Caco-2 (cell line): ENCODE measurements at regions not wholly inside any gene's neighbourhood (a gene's known extent, or its start where the extent isn't known, plus 50 kb on each side); places are given as distances from the start of the nearest gene placed in this dataset.

Experiments
- BruUV-seq: library from RNA; stranded (reverse); fragments of 400-500 nt; replicated peaks from 2 replicates; lab custom pipeline; 2021; lab: Mats Ljungman, UMichigan
- CTCF ChIA-PET: fragments of 300-600 bp; sonication (Branson Sonifier 250); formaldehyde crosslinking; loops from one replicate; lab custom pipeline; 2022; ENCODE audit warnings: antibody characterized with exemption; lab: Charles Lee
- POLR2A ChIA-PET: fragments of 300-600 bp; sonication (Branson Sonifier 250); formaldehyde crosslinking; loops from one replicate; lab custom pipeline; 2022; ENCODE audit warnings: antibody characterized with exemption; lab: Charles Lee
- DNase-seq, 2 experiments: peaks; one replicate each; pipeline versions ENCODE4 v3.0.0 to v3.0.0-alpha.2; 2020 to 2022
- H3K27me3 ChIP-seq: replicated peaks from 2 replicates; pipeline ENCODE4 v1.6.0; 2011; ENCODE audit warnings: low read length; ENCODE audit not compliant: control insufficient read depth, insufficient read depth
- H3K36me3 ChIP-seq: 2 replicates; pipeline ENCODE4 v1.5.1; 2011; ENCODE audit warnings: low read length; ENCODE audit not compliant: control insufficient read depth, insufficient read depth
- H3K4me1 ChIP-seq: fragments of 250-450 bp; sonication (Bioruptor Pico); 2 replicates; pipeline ENCODE4 v1.5.1; 2020; ENCODE audit warnings: mild to moderate bottlenecking
- H3K4me3 ChIP-seq: 2 replicates; pipeline ENCODE4 v1.5.1; 2011; ENCODE audit warnings: low read depth, mild to moderate bottlenecking, control low read depth, low read length
- H3K9me3 ChIP-seq: fragments of 250-450 bp; sonication (Bioruptor Pico); 2 replicates; pipeline ENCODE4 v1.5.1; 2020; ENCODE audit warnings: mild to moderate bottlenecking, moderate library complexity
- H3K27ac Mint-ChIP-seq: one replicate; pipeline ENCODE4 v1.8.0; 2022; ENCODE audit warnings: mixed read lengths; ENCODE audit not compliant: unreplicated experiment
- H3K27me3 Mint-ChIP-seq: one replicate; pipeline ENCODE4 v1.8.0; 2022; ENCODE audit warnings: mixed read lengths; ENCODE audit not compliant: insufficient read depth, unreplicated experiment
- H3K36me3 Mint-ChIP-seq: one replicate; pipeline ENCODE4 v1.8.0; 2022; ENCODE audit warnings: mild to moderate bottlenecking, mixed read lengths; ENCODE audit not compliant: insufficient read depth, unreplicated experiment
- H3K4me1 Mint-ChIP-seq: one replicate; pipeline ENCODE4 v1.8.0; 2022; ENCODE audit warnings: low read depth, mixed read lengths; ENCODE audit not compliant: unreplicated experiment
- H3K4me3 Mint-ChIP-seq: one replicate; pipeline ENCODE4 v1.8.0; 2022; ENCODE audit warnings: mild to moderate bottlenecking, moderate library complexity, mixed read lengths; ENCODE audit not compliant: unreplicated experiment
- H3K9me3 Mint-ChIP-seq: one replicate; pipeline ENCODE4 v1.8.0; 2022; ENCODE audit warnings: mixed read lengths; ENCODE audit not compliant: unreplicated experiment
- CTCF ChIP-seq, 2 experiments: fragments of 200-600 bp in 1 of 2; IDR thresholded peaks; 1 replicate in 1 of 2; 2 replicates in 1 of 2; pipeline versions ENCODE4 v1.5.1 to v1.8.0; 2011 to 2022; ENCODE audit warnings: antibody characterized with exemption in 1 of 2, control low read depth in 1 of 2, inconsistent platforms in 1 of 2, low read depth in 1 of 2, low read length in 1 of 2, mild to moderate bottlenecking in 1 of 2, moderate library complexity in 1 of 2; ENCODE audit not compliant: insufficient read depth in 1 of 2, severe bottlenecking in 1 of 2, unreplicated experiment in 1 of 2
- intact Hi-C: fragments of 100-400 bp; cut with micrococcal nuclease; formaldehyde crosslinking; loops from one replicate; pipeline ENCODE4 v1.10.0; 2022; ENCODE audit not compliant: unreplicated experiment

- CTCF ChIA-PET = no interaction called here
- H3K36me3 ChIP-seq = no peaks in the 10 kb centered on the region
- TF ChIP-seq CTCF (IDR thresholded peaks at IDR 0.05; ENCODE audit: insufficient read depth in 1 of 2, low read depth in 1 of 2, low read length in 1 of 2, severe bottlenecking in 1 of 2, unreplicated experiment in 1 of 2) = no peak
- Mint-ChIP-seq H3K4me3 (no peak overlapping the region), H3K27ac (no peak overlapping the region), H3K27me3 (no peaks in the 10 kb centered on the region), H3K9me3 (no peaks in the 10 kb centered on the region), H3K36me3 (no peaks in the 10 kb centered on the region), H3K4me1 (peaks cover 9% of the 10 kb centered on the region)
- intact Hi-C loops = no loop called here
- BruUV-seq = no TSS peak
- no peaks in the 10 kb centered on the region for H3K27me3 ChIP-seq
- no peaks in the 10 kb centered on the region for H3K4me1 ChIP-seq
- no peak for DNase-seq
- H3K4me3 ChIP-seq = no peak overlapping the region
- POLR2A ChIA-PET = no interaction called here
- H3K9me3 ChIP-seq = no peaks in the 10 kb centered on the region
Observed at GRCh38 chrX:131942034-131942433, 81.1 kb upstream of the STK26 start.

- Mint-ChIP-seq H3K4me1 (peaks cover 9% of the 10 kb centered on the region), H3K27ac (no peak overlapping the region), H3K4me3 (no peak overlapping the region), H3K9me3 (no peaks in the 10 kb centered on the region), H3K36me3 (no peaks in the 10 kb centered on the region), H3K27me3 (no peaks in the 10 kb centered on the region)
- no peaks in the 10 kb centered on the region for H3K4me1 ChIP-seq
- no peaks in the 10 kb centered on the region for H3K9me3 ChIP-seq
- TF ChIP-seq CTCF (IDR thresholded peaks at IDR 0.05; ENCODE audit: insufficient read depth in 1 of 2, low read depth in 1 of 2, low read length in 1 of 2, severe bottlenecking in 1 of 2, unreplicated experiment in 1 of 2) = no peak
- no TSS peak for BruUV-seq
- H3K4me3 ChIP-seq = no peak overlapping the region
- no peaks in the 10 kb centered on the region for H3K36me3 ChIP-seq
- intact Hi-C loops = no loop called here
- ChIA-PET CTCF (no interaction called here), POLR2A (no interaction called here)
- no peak for DNase-seq
- no peaks in the 10 kb centered on the region for H3K27me3 ChIP-seq
Observed at GRCh38 chrX:131944936-131945902, 77.9 kb upstream of the STK26 start.

- BruUV-seq = no TSS peak
- Mint-ChIP-seq H3K4me3 (no peak overlapping the region), H3K27ac (no peak overlapping the region), H3K27me3 (peaks cover 7% of the 10 kb centered on the region), H3K9me3 (no peaks in the 10 kb centered on the region), H3K4me1 (no peaks in the 10 kb centered on the region), H3K36me3 (no peaks in the 10 kb centered on the region)
- H3K9me3 ChIP-seq = no peaks in the 10 kb centered on the region
- no peaks in the 10 kb centered on the region for H3K36me3 ChIP-seq
- intact Hi-C loops = no loop called here
- no peaks in the 10 kb centered on the region for H3K27me3 ChIP-seq
- TF ChIP-seq CTCF (IDR thresholded peaks at IDR 0.05; ENCODE audit: insufficient read depth in 1 of 2, low read depth in 1 of 2, low read length in 1 of 2, severe bottlenecking in 1 of 2, unreplicated experiment in 1 of 2) = no peak
- DNase-seq = no peak
- ChIA-PET POLR2A (no interaction called here), CTCF (no interaction called here)
- H3K4me3 ChIP-seq = no peak overlapping the region
- no peaks in the 10 kb centered on the region for H3K4me1 ChIP-seq
Observed at GRCh38 chrX:131951166-131951565, 71.9 kb upstream of the STK26 start.
